NCI-H1092 (cell line): ENCODE measurements at regions not wholly inside any gene's neighbourhood (a gene's known extent, or its start where the extent isn't known, plus 50 kb on each side); places are given as distances from the start of the nearest gene placed in this dataset.

ENCODE experiments used
- DNase-seq: peaks from one replicate; lab custom pipeline; 2025; lab: John Stamatoyannopoulos, UW

- no peak for DNase-seq
These were observed 1087.4 kb downstream of the AGBL1 start for GRCh38 chr15:87167055-87167454.

GRCh38 chr15:87155771-87156170 lies 1076.1 kb downstream of the AGBL1 start:
- DNase-seq: no peak

- DNase-seq: no peak
These were observed 1075.1 kb downstream of the AGBL1 start for GRCh38 chr15:87154761-87155160.

GRCh38 chr15:87151202-87151748 lies 1071.6 kb downstream of the AGBL1 start:
- DNase-seq: no peak

- no peak for DNase-seq
These were observed 1066.0 kb downstream of the AGBL1 start for GRCh38 chr15:87145696-87146095.

GRCh38 chr15:87144775-87145174 lies 1065.1 kb downstream of the AGBL1 start:
- DNase-seq: no peak

GRCh38 chr15:87142096-87142495 lies 1062.4 kb downstream of the AGBL1 start:
- DNase-seq: no peak

- DNase-seq: no peak
These were observed 1055.4 kb downstream of the AGBL1 start for GRCh38 chr15:87135109-87135508.

GRCh38 chr15:87133704-87134103 lies 1054.0 kb downstream of the AGBL1 start:
- DNase-seq: no peak

- no peak for DNase-seq
These were observed 1051.4 kb downstream of the AGBL1 start for GRCh38 chr15:87131067-87131466.

- no peak for DNase-seq
These were observed 1050.2 kb downstream of the AGBL1 start for GRCh38 chr15:87129916-87130315.

- DNase-seq: no peak
These were observed 1044.2 kb downstream of the AGBL1 start for GRCh38 chr15:87123676-87124382.

GRCh38 chr15:87121336-87121735 lies 1041.7 kb downstream of the AGBL1 start:
- DNase-seq: no peak

- no peak for DNase-seq
These were observed 1040.9 kb downstream of the AGBL1 start for GRCh38 chr15:87120555-87120954.

GRCh38 chr15:87118846-87119245 lies 1039.2 kb downstream of the AGBL1 start:
- DNase-seq: no peak

GRCh38 chr15:87118435-87118834 lies 1038.8 kb downstream of the AGBL1 start:
- DNase-seq: no peak

GRCh38 chr15:87115795-87116194 lies 1036.1 kb downstream of the AGBL1 start:
- DNase-seq: no peak

- DNase-seq: no peak
These were observed 1020.2 kb downstream of the AGBL1 start for GRCh38 chr15:87099916-87100315.

GRCh38 chr15:87089551-87089950 lies 1009.9 kb downstream of the AGBL1 start:
- DNase-seq: no peak

- DNase-seq: no peak
These were observed 1003.5 kb downstream of the AGBL1 start for GRCh38 chr15:87083201-87083600.

- no peak for DNase-seq
These were observed 1002.9 kb downstream of the AGBL1 start for GRCh38 chr15:87082581-87082980.

- DNase-seq: no peak
These were observed 1000.9 kb downstream of the AGBL1 start for GRCh38 chr15:87080547-87080946.
